ENCODE measurements at regions not wholly inside any gene's neighbourhood (a gene's known extent, or its start where the extent isn't known, plus 50 kb on each side); places are given as distances from the start of the nearest gene placed in this dataset.

DNA sequence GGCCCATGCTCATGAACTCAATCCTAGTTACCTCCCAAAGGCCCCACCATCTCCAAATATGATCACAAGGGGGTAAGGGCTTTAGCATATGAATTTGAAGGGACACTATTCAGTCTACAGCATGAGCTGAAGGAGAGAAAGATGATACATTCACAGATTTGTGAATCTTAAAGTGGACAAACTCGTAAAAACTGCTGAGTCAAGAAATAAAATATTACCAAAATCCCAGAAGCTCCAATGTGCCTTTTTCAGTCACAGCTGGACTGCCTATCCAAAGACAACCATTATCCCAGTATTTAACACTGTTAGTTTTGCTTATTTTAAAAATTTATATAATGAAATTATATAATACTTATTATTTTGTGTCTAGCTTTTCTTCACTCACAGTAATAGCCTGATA, 109.0 kb downstream of the CXXC4 start:
- TF ChIP-seq ARNTL (CRISPR knock-in tag; IDR thresholded peaks at IDR 0.05; ENCODE audit: borderline replicate concordance, low read depth) (no peak), ZNF8 (CRISPR knock-in tag; IDR thresholded peaks at IDR 0.05) (no peak), ZFP3 (CRISPR knock-in tag; IDR thresholded peaks at IDR 0.05) (no peak)
- TF ChIP-seq, protein P1, sequence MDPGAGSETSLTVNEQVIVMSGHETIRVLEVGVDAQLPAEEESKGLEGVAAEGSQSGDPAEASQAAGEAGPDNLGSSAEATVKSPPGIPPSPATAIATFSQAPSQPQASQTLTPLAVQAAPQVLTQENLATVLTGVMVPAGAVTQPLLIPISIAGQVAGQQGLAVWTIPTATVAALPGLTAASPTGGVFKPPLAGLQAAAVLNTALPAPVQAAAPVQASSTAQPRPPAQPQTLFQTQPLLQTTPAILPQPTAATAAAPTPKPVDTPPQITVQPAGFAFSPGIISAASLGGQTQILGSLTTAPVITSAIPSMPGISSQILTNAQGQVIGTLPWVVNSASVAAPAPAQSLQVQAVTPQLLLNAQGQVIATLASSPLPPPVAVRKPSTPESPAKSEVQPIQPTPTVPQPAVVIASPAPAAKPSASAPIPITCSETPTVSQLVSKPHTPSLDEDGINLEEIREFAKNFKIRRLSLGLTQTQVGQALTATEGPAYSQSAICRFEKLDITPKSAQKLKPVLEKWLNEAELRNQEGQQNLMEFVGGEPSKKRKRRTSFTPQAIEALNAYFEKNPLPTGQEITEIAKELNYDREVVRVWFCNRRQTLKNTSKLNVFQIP (CRISPR knock-in tag; IDR thresholded peaks at IDR 0.05; ENCODE audit: borderline replicate concordance, low read depth) = no peak
- TF ChIP-seq, protein P2, sequence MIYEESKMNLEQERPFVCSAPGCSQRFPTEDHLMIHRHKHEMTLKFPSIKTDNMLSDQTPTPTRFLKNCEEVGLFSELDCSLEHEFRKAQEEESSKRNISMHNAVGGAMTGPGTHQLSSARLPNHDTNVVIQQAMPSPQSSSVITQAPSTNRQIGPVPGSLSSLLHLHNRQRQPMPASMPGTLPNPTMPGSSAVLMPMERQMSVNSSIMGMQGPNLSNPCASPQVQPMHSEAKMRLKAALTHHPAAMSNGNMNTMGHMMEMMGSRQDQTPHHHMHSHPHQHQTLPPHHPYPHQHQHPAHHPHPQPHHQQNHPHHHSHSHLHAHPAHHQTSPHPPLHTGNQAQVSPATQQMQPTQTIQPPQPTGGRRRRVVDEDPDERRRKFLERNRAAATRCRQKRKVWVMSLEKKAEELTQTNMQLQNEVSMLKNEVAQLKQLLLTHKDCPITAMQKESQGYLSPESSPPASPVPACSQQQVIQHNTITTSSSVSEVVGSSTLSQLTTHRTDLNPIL (CRISPR knock-in tag; IDR thresholded peaks at IDR 0.05; ENCODE audit: low read depth) = no peak

All from SK-N-SH treated with all-trans-retinoic acid at 6 μM for 48 hours (cell line).